ENCODE measurements at regions not wholly inside any gene's neighbourhood (a gene's known extent, or its start where the extent isn't known, plus 50 kb on each side); places are given as distances from the start of the nearest gene placed in this dataset.

GRCh38 chr2:187995556-187995955 is 296.1 kb upstream of the GULP1 start:
- TF ChIP-seq, protein P1, sequence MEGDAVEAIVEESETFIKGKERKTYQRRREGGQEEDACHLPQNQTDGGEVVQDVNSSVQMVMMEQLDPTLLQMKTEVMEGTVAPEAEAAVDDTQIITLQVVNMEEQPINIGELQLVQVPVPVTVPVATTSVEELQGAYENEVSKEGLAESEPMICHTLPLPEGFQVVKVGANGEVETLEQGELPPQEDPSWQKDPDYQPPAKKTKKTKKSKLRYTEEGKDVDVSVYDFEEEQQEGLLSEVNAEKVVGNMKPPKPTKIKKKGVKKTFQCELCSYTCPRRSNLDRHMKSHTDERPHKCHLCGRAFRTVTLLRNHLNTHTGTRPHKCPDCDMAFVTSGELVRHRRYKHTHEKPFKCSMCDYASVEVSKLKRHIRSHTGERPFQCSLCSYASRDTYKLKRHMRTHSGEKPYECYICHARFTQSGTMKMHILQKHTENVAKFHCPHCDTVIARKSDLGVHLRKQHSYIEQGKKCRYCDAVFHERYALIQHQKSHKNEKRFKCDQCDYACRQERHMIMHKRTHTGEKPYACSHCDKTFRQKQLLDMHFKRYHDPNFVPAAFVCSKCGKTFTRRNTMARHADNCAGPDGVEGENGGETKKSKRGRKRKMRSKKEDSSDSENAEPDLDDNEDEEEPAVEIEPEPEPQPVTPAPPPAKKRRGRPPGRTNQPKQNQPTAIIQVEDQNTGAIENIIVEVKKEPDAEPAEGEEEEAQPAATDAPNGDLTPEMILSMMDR (IDR thresholded peaks at IDR 0.05): no peak
- no peak for TF ChIP-seq POLR2A (IDR thresholded peaks at IDR 0.05)

All from body of pancreas (tissue), 4 donors.